HepG2 (cell line): ENCODE measurements at regions not wholly inside any gene's neighbourhood (a gene's known extent, or its start where the extent isn't known, plus 50 kb on each side); places are given as distances from the start of the nearest gene placed in this dataset.

Experiments
- ATAC-seq: fragments of 200-7000 bp; cut with Tn5 transposase; 3 replicates; pipeline ENCODE4 v1.9.1; 2020; ENCODE audit warnings: mild to moderate bottlenecking, moderate library complexity
- BruUV-seq: library from RNA; stranded (reverse); fragments of 400-500 nt; replicated peaks from 2 replicates; lab custom pipeline; 2021; lab: Mats Ljungman, UMichigan
- CTCF ChIA-PET: fragments of 300-600 bp; formaldehyde crosslinking; extraction: SDS; loops from one replicate; lab custom pipeline; 2021; ENCODE audit warnings: low total read pairs, inconsistent platforms, low intra/inter-chr PET ratio; lab: Yijun Ruan, JAX
- POLR2A ChIA-PET: fragments of 350-600 bp; sonication (Branson Sonifier 250); formaldehyde crosslinking; loops from one replicate; lab custom pipeline; 2020; ENCODE audit warnings: antibody characterized with exemption, inconsistent platforms; lab: Yijun Ruan, JAX
- DNase-seq: peaks from one replicate; pipeline ENCODE4 v3.0.0-alpha.2; 2015; ENCODE audit warnings: low spot score
- FAIRE-seq: peaks from 3 replicates; lab custom pipeline; 2011; peaks lifted over from hg19 to GRCh38; lab: Jason Lieb, UNC
- H2AFZ ChIP-seq: one replicate; pipeline ENCODE4 v1.6.1; 2011; ENCODE audit warnings: low read length, inconsistent platforms
- H3K27ac ChIP-seq: fragments of 300-600 bp; 3 replicates; pipeline ENCODE4 v1.8.0; 2011; ENCODE audit warnings: mixed run types, mild to moderate bottlenecking, mixed read lengths, low read length, inconsistent platforms; ENCODE audit not compliant: insufficient read depth; ENCODE audit errors: extremely low read length
- H3K27me3 ChIP-seq, 2 experiments: fragments of 200-600 bp in 1 of 2; 2 replicates in 1 of 2; 3 replicates in 1 of 2; pipeline versions ENCODE4 v1.6.0 to v1.8.0; 2011; ENCODE audit warnings: low read length in 2 of 2, mild to moderate bottlenecking in 2 of 2, moderate library complexity in 2 of 2, inconsistent platforms in 1 of 2; ENCODE audit not compliant: insufficient read depth in 2 of 2, control insufficient read depth in 1 of 2
- H3K36me3 ChIP-seq, 2 experiments: fragments of 200-600 bp in 1 of 2; replicated peaks in 1 of 2; 2 replicates in 1 of 2; 3 replicates in 1 of 2; pipeline versions ENCODE4 v1.5.1 to v1.8.0; 2011; ENCODE audit warnings: low read length in 2 of 2, inconsistent platforms in 1 of 2; ENCODE audit not compliant: insufficient read depth in 2 of 2, control insufficient read depth in 1 of 2
- H3K4me1 ChIP-seq: 2 replicates; pipeline ENCODE4 v1.5.1; 2012; ENCODE audit warnings: low read length, inconsistent platforms; ENCODE audit not compliant: insufficient read depth
- H3K4me2 ChIP-seq: 2 replicates; pipeline ENCODE4 v1.6.0; 2011; ENCODE audit warnings: low read depth, low read length, inconsistent platforms
- H3K4me3 ChIP-seq, 3 experiments: fragments of 200-600 bp in 1 of 3; sonication (generic), shearing (Covaris generic) in 1 of 3; replicated peaks in 1 of 3; 2 replicates each; pipeline ENCODE4 v1.5.1; 2011 to 2016; ENCODE audit warnings: low read length in 3 of 3, inconsistent platforms in 2 of 3, low read depth in 2 of 3, mild to moderate bottlenecking in 2 of 3, control low read depth in 1 of 3, mixed read lengths in 1 of 3; ENCODE audit not compliant: insufficient read depth in 1 of 3
- H3K79me2 ChIP-seq: one replicate; pipeline ENCODE4 v1.6.1; 2011; ENCODE audit warnings: low read length, inconsistent platforms; ENCODE audit not compliant: insufficient read depth
- H3K9ac ChIP-seq: 2 replicates; pipeline ENCODE4 v1.6.0; 2011; ENCODE audit warnings: mild to moderate bottlenecking, low read depth, low read length, inconsistent platforms; ENCODE audit not compliant: insufficient read depth
- H3K9me3 ChIP-seq: 2 replicates; pipeline ENCODE4 v1.5.1; 2012; ENCODE audit warnings: mild to moderate bottlenecking, low read length
- H4K20me1 ChIP-seq: 2 replicates; pipeline ENCODE4 v1.6.0; 2011; ENCODE audit warnings: inconsistent platforms, mild to moderate bottlenecking, low read length, moderate library complexity; ENCODE audit not compliant: insufficient read depth
- CEBPB ChIP-seq: IDR thresholded peaks from 2 replicates; pipeline ENCODE4 v1.6.1; 2011; ENCODE audit warnings: low read depth, low read length, improper control_type of control experiment, borderline replicate concordance
- HMGA1 ChIP-seq: sonication (generic); formaldehyde crosslinking; conservative IDR thresholded peaks from 2 replicates; pipeline ENCODE4 v1.4.0; 2020; ENCODE audit warnings: missing genetic modification reagents
- KLF6 ChIP-seq: IDR thresholded peaks from 2 replicates; pipeline ENCODE4 v1.8.0; 2016; ENCODE audit warnings: missing biosample characterization, missing genetic modification reagents
- MATR3 ChIP-seq: sonication (generic); formaldehyde crosslinking; IDR thresholded peaks from 2 replicates; pipeline ENCODE4 v1.4.0; 2020; ENCODE audit warnings: missing genetic modification reagents
- NR1H2 ChIP-seq: sonication (generic); formaldehyde crosslinking; IDR thresholded peaks from 2 replicates; pipeline ENCODE4 v1.8.1; 2022; ENCODE audit warnings: low read depth, missing genetic modification reagents, borderline replicate concordance
- NR2C2 ChIP-seq: sonication (generic); formaldehyde crosslinking; IDR thresholded peaks from 2 replicates; pipeline ENCODE4 v1.4.0; 2020; ENCODE audit warnings: missing genetic modification reagents, mild to moderate bottlenecking, moderate library complexity, borderline replicate concordance
- U2AF1 ChIP-seq: fragments of 200-400 bp; formaldehyde crosslinking; optimal IDR thresholded peaks from 2 replicates; pipeline ENCODE3; 2017; ENCODE audit warnings: mild to moderate bottlenecking, low read depth, low read length
- ZNF446 ChIP-seq: sonication (generic); formaldehyde crosslinking; IDR thresholded peaks from 2 replicates; pipeline ENCODE4 v1.5.0; 2020; ENCODE audit warnings: mild to moderate bottlenecking, missing genetic modification reagents
- in situ Hi-C: cut with HindIII; loops from 2 replicates; pipeline ENCODE4 v1.10.0; 2017; ENCODE audit warnings: low pct_unique_long_range_greater_than_20kb; ENCODE audit not compliant: extremely low pct_ligation_motif_present
- intact Hi-C: fragments of 100-400 bp; cut with micrococcal nuclease; formaldehyde crosslinking; loops from one replicate; pipeline ENCODE4 v1.10.0; 2022; ENCODE audit not compliant: unreplicated experiment
- TF ChIP-seq, protein P1 (sequence below): sonication (generic); formaldehyde crosslinking; IDR thresholded peaks from 2 replicates; pipeline ENCODE4 v1.5.0; 2020; ENCODE audit warnings: mild to moderate bottlenecking, missing genetic modification reagents, borderline replicate concordance

DNA sequence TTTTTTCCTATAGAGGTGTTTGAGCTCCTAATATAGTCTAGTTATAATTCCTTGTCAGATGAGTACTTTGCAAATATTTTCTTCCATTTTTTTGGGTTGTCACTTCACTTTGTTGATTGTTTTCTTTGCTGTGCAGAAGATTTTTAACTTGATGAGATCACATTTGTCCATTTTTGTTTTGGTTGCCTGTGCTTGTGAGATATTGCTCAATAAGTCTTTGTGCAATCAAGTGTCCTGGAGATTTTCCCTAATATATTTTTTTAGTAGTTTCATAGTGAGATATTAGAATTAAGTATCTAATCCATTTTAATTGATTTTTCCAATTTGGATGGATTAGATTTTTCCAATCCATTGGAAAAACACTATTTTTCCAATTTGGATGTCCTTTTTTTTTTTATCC is 1395.5 kb downstream of the PLA2G4A start:
- H2AFZ ChIP-seq = no peak overlapping the region
- BruUV-seq = no TSS peak
- no peaks in the 10 kb centered on the region for H3K36me3 ChIP-seq
- no peaks in the 10 kb centered on the region for H3K27me3 ChIP-seq
- FAIRE-seq = no peak
- no peak overlapping the region for H3K4me2 ChIP-seq
- H4K20me1 ChIP-seq = no peaks in the 10 kb centered on the region
- intact Hi-C loops = no loop called here
- H3K9me3 ChIP-seq = peaks cover 8% of the 10 kb centered on the region
- CTCF ChIA-PET = no interaction called here
- no peaks in the 10 kb centered on the region for H3K4me1 ChIP-seq
- in situ Hi-C loops = no loop called here
- no peak for ATAC-seq
- no peak overlapping the region for H3K4me3 ChIP-seq
- H3K27ac ChIP-seq = no peak overlapping the region
- H3K9ac ChIP-seq = no peak overlapping the region
- no peaks in the 10 kb centered on the region for H3K79me2 ChIP-seq
- no peak for DNase-seq
- POLR2A ChIA-PET = no interaction called here
- TF ChIP-seq KLF6 (CRISPR knock-in tag) (no peak), ZNF446 (CRISPR knock-in tag) (no peak), NR2C2 (CRISPR knock-in tag) (no peak), CEBPB (peak; percentile 14; the same call in 1 of the 2 replicates), NR1H2 (CRISPR knock-in tag) (no peak), MATR3 (no peak), U2AF1 (no peak), HMGA1 (CRISPR knock-in tag) (no peak)
- TF ChIP-seq, protein P1, sequence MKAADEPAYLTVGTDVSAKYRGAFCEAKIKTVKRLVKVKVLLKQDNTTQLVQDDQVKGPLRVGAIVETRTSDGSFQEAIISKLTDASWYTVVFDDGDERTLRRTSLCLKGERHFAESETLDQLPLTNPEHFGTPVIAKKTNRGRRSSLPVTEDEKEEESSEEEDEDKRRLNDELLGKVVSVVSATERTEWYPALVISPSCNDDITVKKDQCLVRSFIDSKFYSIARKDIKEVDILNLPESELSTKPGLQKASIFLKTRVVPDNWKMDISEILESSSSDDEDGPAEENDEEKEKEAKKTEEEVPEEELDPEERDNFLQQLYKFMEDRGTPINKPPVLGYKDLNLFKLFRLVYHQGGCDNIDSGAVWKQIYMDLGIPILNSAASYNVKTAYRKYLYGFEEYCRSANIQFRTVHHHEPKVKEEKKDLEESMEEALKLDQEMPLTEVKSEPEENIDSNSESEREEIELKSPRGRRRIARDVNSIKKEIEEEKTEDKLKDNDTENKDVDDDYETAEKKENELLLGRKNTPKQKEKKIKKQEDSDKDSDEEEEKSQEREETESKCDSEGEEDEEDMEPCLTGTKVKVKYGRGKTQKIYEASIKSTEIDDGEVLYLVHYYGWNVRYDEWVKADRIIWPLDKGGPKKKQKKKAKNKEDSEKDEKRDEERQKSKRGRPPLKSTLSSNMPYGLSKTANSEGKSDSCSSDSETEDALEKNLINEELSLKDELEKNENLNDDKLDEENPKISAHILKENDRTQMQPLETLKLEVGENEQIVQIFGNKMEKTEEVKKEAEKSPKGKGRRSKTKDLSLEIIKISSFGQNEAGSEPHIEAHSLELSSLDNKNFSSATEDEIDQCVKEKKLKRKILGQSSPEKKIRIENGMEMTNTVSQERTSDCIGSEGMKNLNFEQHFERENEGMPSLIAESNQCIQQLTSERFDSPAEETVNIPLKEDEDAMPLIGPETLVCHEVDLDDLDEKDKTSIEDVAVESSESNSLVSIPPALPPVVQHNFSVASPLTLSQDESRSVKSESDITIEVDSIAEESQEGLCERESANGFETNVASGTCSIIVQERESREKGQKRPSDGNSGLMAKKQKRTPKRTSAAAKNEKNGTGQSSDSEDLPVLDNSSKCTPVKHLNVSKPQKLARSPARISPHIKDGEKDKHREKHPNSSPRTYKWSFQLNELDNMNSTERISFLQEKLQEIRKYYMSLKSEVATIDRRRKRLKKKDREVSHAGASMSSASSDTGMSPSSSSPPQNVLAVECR (CRISPR knock-in tag) = no peak
